ENCODE measurements at regions not wholly inside any gene's neighbourhood (a gene's known extent, or its start where the extent isn't known, plus 50 kb on each side); places are given as distances from the start of the nearest gene placed in this dataset.

GRCh38 chr6:90816764-90817163 is 229.9 kb upstream of the MAP3K7 start:
- H3K27ac Mint-ChIP-seq: no peak overlapping the region
- H3K4me3 Mint-ChIP-seq: no peak overlapping the region
- no peak overlapping the region for H3K27ac ChIP-seq (ENCODE audit: low read depth in 1 of 2, low read length in 2 of 2)
- H3K9me3 ChIP-seq (replicated peaks in 1 of 2; ENCODE audit: control insufficient read depth in 1 of 2, insufficient read depth in 1 of 2, low read length in 2 of 2): no peaks in the 10 kb centered on the region
- peaks cover 0 to 1% (median 0%) of the 10 kb centered on the region in 3 donors for H3K27me3 Mint-ChIP-seq (ENCODE audit: low read depth in 3 of 3)
- H4K20me1 ChIP-seq (ENCODE audit: insufficient read depth, low read length): no peaks in the 10 kb centered on the region
- no peak overlapping the region for H2AFZ ChIP-seq (ENCODE audit: insufficient read depth, low read depth, low read length, poor library complexity, severe bottlenecking)
- no peaks in the 10 kb centered on the region for H3K4me1 Mint-ChIP-seq
- H3K4me3 ChIP-seq (replicated peaks in 1 of 3; ENCODE audit: low read depth in 2 of 3, low read length in 3 of 3): no peak overlapping the region
- H3K27me3 ChIP-seq (ENCODE audit: control insufficient read depth in 2 of 2, insufficient read depth in 2 of 2, low read length in 2 of 2): no peaks in the 10 kb centered on the region
- intact Hi-C loops (cut with micrococcal nuclease): no loop called here
- no peaks in the 10 kb centered on the region for H3K4me1 ChIP-seq (ENCODE audit: control insufficient read depth in 1 of 2, insufficient read depth in 2 of 2, low read length in 2 of 2)
- no peak for DNase-seq
- no peaks in the 10 kb centered on the region for H3K36me3 Mint-ChIP-seq
- peaks cover 0 to 6% (median 3%) of the 10 kb centered on the region in 7 donors for H3K9me3 Mint-ChIP-seq
- H3K79me2 ChIP-seq (ENCODE audit: insufficient read depth, low read length): no peaks in the 10 kb centered on the region
- no CpG with 5 or more reads among the region's 2 CpGs for WGBS (ENCODE audit: insufficient coverage)
- H3K36me3 ChIP-seq (replicated peaks in 1 of 2; ENCODE audit: control insufficient read depth in 1 of 2, insufficient read depth in 2 of 2, low read length in 2 of 2): no peaks in the 10 kb centered on the region
- no peak overlapping the region for H3K4me2 ChIP-seq (replicated peaks; ENCODE audit: extremely low read depth, low read length, poor library complexity, severe bottlenecking)
- no peak overlapping the region for H3K9ac ChIP-seq (ENCODE audit: insufficient read depth, low read length, poor library complexity, severe bottlenecking)
- no peak for TF ChIP-seq CTCF (IDR thresholded peaks at IDR 0.05)

GRCh38 chr6:90811596-90812226 is 224.8 kb upstream of the MAP3K7 start:
- Histone ChIP-seq H4K20me1 (ENCODE audit: insufficient read depth, low read length) (no peaks in the 10 kb centered on the region), H3K79me2 (ENCODE audit: insufficient read depth, low read length) (no peaks in the 10 kb centered on the region), H3K9ac (ENCODE audit: insufficient read depth, low read length, poor library complexity, severe bottlenecking) (no peak overlapping the region), H3K4me1 (ENCODE audit: control insufficient read depth in 1 of 2, insufficient read depth in 2 of 2, low read length in 2 of 2) (no peaks in the 10 kb centered on the region), H3K36me3 (replicated peaks in 1 of 2; ENCODE audit: control insufficient read depth in 1 of 2, insufficient read depth in 2 of 2, low read length in 2 of 2) (no peaks in the 10 kb centered on the region), H3K27ac (ENCODE audit: low read depth in 1 of 2, low read length in 2 of 2) (no peak overlapping the region), H3K4me3 (replicated peaks in 1 of 3; ENCODE audit: low read depth in 2 of 3, low read length in 3 of 3) (no peak overlapping the region), H2AFZ (ENCODE audit: insufficient read depth, low read depth, low read length, poor library complexity, severe bottlenecking) (no peak overlapping the region), H3K9me3 (replicated peaks in 1 of 2; ENCODE audit: control insufficient read depth in 1 of 2, insufficient read depth in 1 of 2, low read length in 2 of 2) (no peaks in the 10 kb centered on the region), H3K27me3 (ENCODE audit: control insufficient read depth in 2 of 2, insufficient read depth in 2 of 2, low read length in 2 of 2) (no peaks in the 10 kb centered on the region), H3K4me2 (replicated peaks; ENCODE audit: extremely low read depth, low read length, poor library complexity, severe bottlenecking) (no peak overlapping the region)
- peaks cover 0 to 3% (median 0%) of the 10 kb centered on the region in 7 donors for H3K9me3 Mint-ChIP-seq
- H3K4me1 Mint-ChIP-seq: no peaks in the 10 kb centered on the region
- 96% methylated on average over 8 of the region's 11 CpGs for WGBS (ENCODE audit: insufficient coverage)
- no peak overlapping the region for H3K27ac Mint-ChIP-seq
- no peaks in the 10 kb centered on the region for H3K36me3 Mint-ChIP-seq
- DNase-seq: no peak
- peaks cover 0 to 3% (median under 1%) of the 10 kb centered on the region in 3 donors for H3K27me3 Mint-ChIP-seq (ENCODE audit: low read depth in 3 of 3)
- no peak for TF ChIP-seq CTCF (IDR thresholded peaks at IDR 0.05)
- H3K4me3 Mint-ChIP-seq: no peak overlapping the region
- intact Hi-C loops (cut with micrococcal nuclease): no loop called here
